Common myeloid progenitor, CD34-positive (primary cell): ENCODE measurements at regions not wholly inside any gene's neighbourhood (a gene's known extent, or its start where the extent isn't known, plus 50 kb on each side); places are given as distances from the start of the nearest gene placed in this dataset.

ENCODE experiments used
- CTCF ChIA-PET: fragments of 350-600 bp; sonication (Branson Sonifier 250); formaldehyde crosslinking; loops from one replicate; lab custom pipeline; 2021; ENCODE audit warnings: antibody characterized with exemption; lab: Charles Lee
- POLR2A ChIA-PET: fragments of 350-600 bp; sonication (Branson Sonifier 250); formaldehyde crosslinking; loops from one replicate; lab custom pipeline; 2021; ENCODE audit warnings: antibody characterized with exemption; lab: Charles Lee
- DNase-seq, 3 donors: peaks; one replicate each; pipeline versions ENCODE4 v3.0.0 to v3.0.0-alpha.2; 2013
- H3K27ac ChIP-seq, 2 experiments: 1 replicate in 1 of 2; 2 replicates in 1 of 2; pipeline ENCODE4 v1.7.0; 2013; ENCODE audit warnings: inconsistent platforms in 2 of 2, low read length in 2 of 2, mild to moderate bottlenecking in 2 of 2, low read depth in 1 of 2, moderate library complexity in 1 of 2; ENCODE audit not compliant: severe bottlenecking in 2 of 2, insufficient read depth in 1 of 2, poor library complexity in 1 of 2
- H3K27me3 ChIP-seq, 5 experiments: replicated peaks in 2 of 5; 1 replicate in 3 of 5; 2 replicates in 2 of 5; pipeline versions ENCODE4 v1.6.1 to v1.7.0; 2013; ENCODE audit warnings: low read length in 4 of 5, mild to moderate bottlenecking in 2 of 5, moderate library complexity in 2 of 5, inconsistent platforms in 1 of 5; ENCODE audit not compliant: insufficient read depth in 5 of 5, control insufficient read depth in 4 of 5
- H3K36me3 ChIP-seq, 4 experiments: 1 replicate in 2 of 4; 2 replicates in 2 of 4; pipeline versions ENCODE4 v1.6.1 to v1.7.0; 2013; ENCODE audit warnings: low read length in 3 of 4, control low read depth in 1 of 4, mild to moderate bottlenecking in 1 of 4; ENCODE audit not compliant: control insufficient read depth in 4 of 4, insufficient read depth in 4 of 4
- H3K4me1 ChIP-seq, 4 experiments: 1 replicate in 3 of 4; 2 replicates in 1 of 4; pipeline versions ENCODE4 v1.6.1 to v1.7.1; 2013; ENCODE audit warnings: low read length in 3 of 4, mild to moderate bottlenecking in 3 of 4, control low read depth in 1 of 4, inconsistent platforms in 1 of 4, moderate library complexity in 1 of 4; ENCODE audit not compliant: control insufficient read depth in 4 of 4, insufficient read depth in 4 of 4; ENCODE audit errors: control extremely low read depth in 1 of 4
- H3K4me3 ChIP-seq, 7 experiments: 1 replicate in 4 of 7; 2 replicates in 3 of 7; pipeline versions ENCODE4 v1.5.1 to v1.7.0; 2013; ENCODE audit warnings: mild to moderate bottlenecking in 7 of 7, low read length in 6 of 7, moderate library complexity in 6 of 7, inconsistent platforms in 2 of 7, low read depth in 2 of 7, control low read depth in 1 of 7; ENCODE audit not compliant: insufficient read depth in 4 of 7, control insufficient read depth in 1 of 7; ENCODE audit errors: extremely low read depth in 1 of 7
- H3K9me3 ChIP-seq, 5 experiments: 1 replicate in 4 of 5; 2 replicates in 1 of 5; pipeline versions ENCODE4 v1.6.1 to v1.7.1; 2013; ENCODE audit warnings: low read length in 4 of 5, mild to moderate bottlenecking in 2 of 5, inconsistent platforms in 1 of 5, low read depth in 1 of 5, moderate library complexity in 1 of 5; ENCODE audit not compliant: control insufficient read depth in 4 of 5, insufficient read depth in 2 of 5; ENCODE audit errors: control extremely low read depth in 1 of 5
- WGBS: methylation state at CpG from one replicate; pipeline ENCODE4 v1.1.5; 2013; ENCODE audit not compliant: insufficient coverage; 5-methylcytosine and 5-hydroxymethylcytosine counted together

GRCh38 chr5:63070001-63070400, 491.4 kb downstream of the LRRC70 start:
- Histone ChIP-seq H3K27ac (no peak overlapping the region), H3K36me3 (no peaks in the 10 kb centered on the region), H3K9me3 (no peaks in the 10 kb centered on the region), H3K4me3 (no peak overlapping the region), H3K4me1 (no peaks in the 10 kb centered on the region), H3K27me3 (peaks cover 0 to 2% (median 0%) of the 10 kb centered on the region in 5 experiments)
- no peak for DNase-seq
- POLR2A ChIA-PET = no interaction called here
- WGBS = 100% methylated on average over 3 of the region's 3 CpGs
- CTCF ChIA-PET = no interaction called here

- no peaks in the 10 kb centered on the region for H3K27me3 ChIP-seq
- no peaks in the 10 kb centered on the region for H3K4me1 ChIP-seq
- POLR2A ChIA-PET = interaction anchor here (0.6 kb wide), 1 partner anchor 13 kb away, joined by 5 read pairs; no protein-coding TSS in a partner anchor
- H3K9me3 ChIP-seq = no peaks in the 10 kb centered on the region
- H3K27ac ChIP-seq = no peak overlapping the region
- CTCF ChIA-PET = no interaction called here
- H3K4me3 ChIP-seq = no peak overlapping the region
- H3K36me3 ChIP-seq = no peaks in the 10 kb centered on the region
- 86% methylated on average over 1 of the region's 1 CpG for WGBS
- no peak for DNase-seq
Measured at GRCh38 chr5:63055421-63055820, 476.8 kb downstream of the LRRC70 start.

DNA sequence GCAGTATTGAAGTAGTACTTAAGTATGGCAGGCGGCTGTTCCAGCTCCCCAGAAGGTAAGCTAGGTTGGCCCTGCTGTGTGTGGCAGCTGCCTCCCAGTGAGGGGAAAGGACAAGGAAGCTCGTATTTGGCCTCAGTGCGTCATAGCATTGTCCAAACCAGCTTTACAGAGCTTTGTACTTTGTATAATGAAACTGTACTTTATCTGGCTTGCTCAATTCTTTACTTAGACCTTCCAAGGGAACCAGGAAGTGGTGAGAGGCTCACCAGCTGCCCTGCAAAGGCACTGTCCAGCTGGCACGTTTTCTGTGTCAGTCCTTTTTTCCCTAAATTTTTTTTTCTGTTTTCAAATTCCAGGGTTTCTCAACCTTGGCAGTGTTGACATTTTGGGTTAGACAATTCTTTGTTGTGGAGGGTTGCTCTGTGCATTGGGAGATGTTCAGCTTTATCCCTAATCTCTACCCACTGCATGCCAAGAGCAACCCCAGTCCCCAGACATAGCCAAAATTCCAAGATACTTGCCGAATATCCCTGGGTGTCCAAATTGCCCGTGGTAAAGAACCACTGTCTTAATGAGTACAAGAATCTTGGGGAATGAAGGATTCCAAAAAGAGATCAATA, 474.5 kb downstream of the LRRC70 start:
- Histone ChIP-seq H3K27ac (no peak overlapping the region), H3K27me3 (no peaks in the 10 kb centered on the region), H3K36me3 (no peaks in the 10 kb centered on the region), H3K4me3 (no peak overlapping the region), H3K9me3 (no peaks in the 10 kb centered on the region), H3K4me1 (no peaks in the 10 kb centered on the region)
- 29% methylated on average over 1 of the region's 6 CpGs for WGBS
- DNase-seq = no peak
- ChIA-PET POLR2A (interaction anchor here (0.5 to 0.6 kb wide), 2 partner anchors 537 to 964 kb away, joined by 3 read pairs; no protein-coding TSS in a partner anchor), CTCF (no interaction called here)

GRCh38 chr5:63050916-63051315, 472.3 kb downstream of the LRRC70 start:
- POLR2A ChIA-PET = no interaction called here
- no peak for DNase-seq

DNA sequence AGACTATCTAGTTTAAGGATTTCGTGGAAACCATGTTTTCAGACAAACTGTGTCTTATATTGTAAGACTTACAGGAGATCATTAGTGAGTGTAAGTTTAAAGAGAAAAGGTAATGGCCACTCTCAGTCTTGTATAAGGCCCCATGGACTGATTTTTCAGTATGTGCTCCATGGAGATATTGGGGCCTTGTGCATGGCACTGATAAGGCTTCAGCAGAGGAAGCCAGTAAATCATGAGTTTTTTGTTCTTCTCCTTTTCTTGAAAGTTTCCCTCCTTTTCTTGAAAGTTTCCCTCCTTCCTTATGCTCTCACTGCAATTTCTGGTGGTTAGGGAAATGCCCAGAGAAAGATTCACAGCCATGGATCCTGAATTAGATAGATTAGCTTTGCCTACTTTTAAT, 471.3 kb downstream of the LRRC70 start:
- WGBS = no CpG with 5 or more reads among the region's 1 CpG

More at GRCh38 chr5:63050916-63051315, 472.3 kb downstream of the LRRC70 start:
- Histone ChIP-seq H3K36me3 (no peaks in the 10 kb centered on the region), H3K9me3 (no peaks in the 10 kb centered on the region), H3K27me3 (no peaks in the 10 kb centered on the region), H3K27ac (no peak overlapping the region), H3K4me3 (no peak overlapping the region), H3K4me1 (no peaks in the 10 kb centered on the region)
- no CpG with 5 or more reads among the region's 2 CpGs for WGBS
- CTCF ChIA-PET = no interaction called here

DNA sequence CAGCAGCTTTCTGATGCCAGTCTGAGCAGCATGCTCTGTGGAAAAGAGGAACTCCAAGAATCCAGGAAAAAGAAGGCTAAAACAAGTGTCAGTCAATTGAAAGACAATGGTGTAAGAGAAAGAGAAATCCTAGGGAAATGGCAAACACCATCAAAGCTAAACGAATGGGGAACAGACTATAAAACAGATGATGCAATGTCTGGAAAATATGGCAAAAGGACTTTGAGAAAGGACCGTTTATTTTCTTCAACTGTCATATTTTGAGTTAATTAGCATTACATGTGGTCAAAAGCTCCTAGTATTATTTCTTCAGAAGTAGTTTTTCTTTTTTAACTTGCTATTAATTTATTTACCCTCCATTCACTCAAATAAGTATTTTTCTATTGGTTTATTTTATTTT, 465.2 kb downstream of the LRRC70 start:
- ChIA-PET POLR2A (no interaction called here), CTCF (no interaction called here)
- no peak for DNase-seq
- H3K36me3 ChIP-seq = no peaks in the 10 kb centered on the region
- no peaks in the 10 kb centered on the region for H3K27me3 ChIP-seq
- H3K9me3 ChIP-seq = no peaks in the 10 kb centered on the region
- no peaks in the 10 kb centered on the region for H3K4me1 ChIP-seq
- no peak overlapping the region for H3K4me3 ChIP-seq
- 69% methylated on average over 2 of the region's 2 CpGs for WGBS
- no peak overlapping the region for H3K27ac ChIP-seq

More for the DNA sequence above, 471.3 kb downstream of the LRRC70 start:
- DNase-seq = peak in 2 of 3 donors; percentile 1 to 42
- Histone ChIP-seq H3K4me1 (no peaks in the 10 kb centered on the region), H3K4me3 (no peak overlapping the region), H3K27ac (no peak overlapping the region), H3K36me3 (no peaks in the 10 kb centered on the region), H3K27me3 (no peaks in the 10 kb centered on the region), H3K9me3 (no peaks in the 10 kb centered on the region)
- ChIA-PET CTCF (no interaction called here), POLR2A (no interaction called here)

- Histone ChIP-seq H3K27me3 (no peaks in the 10 kb centered on the region), H3K36me3 (no peaks in the 10 kb centered on the region), H3K27ac (no peak overlapping the region), H3K9me3 (peaks cover 0 to 16% (median 8%) of the 10 kb centered on the region in 5 experiments), H3K4me1 (no peaks in the 10 kb centered on the region), H3K4me3 (no peak overlapping the region)
- DNase-seq = no peak
- ChIA-PET POLR2A (no interaction called here), CTCF (no interaction called here)
- whole genome bisulfite sequencing = 83% methylated on average over 2 of the region's 2 CpGs
Measured at GRCh38 chr5:63032343-63032742, 453.7 kb downstream of the LRRC70 start.
